GM23338 (cell line): ENCODE measurements at regions not wholly inside any gene's neighbourhood (a gene's known extent, or its start where the extent isn't known, plus 50 kb on each side); places are given as distances from the start of the nearest gene placed in this dataset.

Experiments used
- ATAC-seq: fragments of 200-7000 bp; cut with Tn5 transposase; 3 replicates; pipeline ENCODE4 v1.9.1; 2020
- DNase-seq: peaks from one replicate; pipeline ENCODE4 v3.0.0-alpha.2; 2015; ENCODE audit warnings: low spot score
- H2AFZ ChIP-seq: fragments of 200-600 bp; sonication (generic); 2 replicates; pipeline ENCODE4 v1.8.0; 2016; ENCODE audit warnings: antibody characterized with exemption, mild to moderate bottlenecking, moderate library complexity
- H3F3A ChIP-seq: fragments of 200-600 bp; sonication (generic); replicated peaks from 2 replicates; pipeline ENCODE4 v1.8.0; 2017; ENCODE audit warnings: antibody characterized with exemption, mixed run types, low read depth
- H3K27ac ChIP-seq: fragments of 200-600 bp; sonication (generic); 2 replicates; pipeline ENCODE4 v1.6.1; 2016; ENCODE audit warnings: low read depth
- H3K27me3 ChIP-seq: fragments of 200-600 bp; sonication (generic); 2 replicates; pipeline ENCODE4 v1.8.0; 2016; ENCODE audit warnings: mild to moderate bottlenecking, mixed run types, moderate library complexity; ENCODE audit not compliant: insufficient read depth
- H3K36me3 ChIP-seq: fragments of 200-600 bp; sonication (generic); 2 replicates; pipeline ENCODE4 v1.8.0; 2016; ENCODE audit warnings: mild to moderate bottlenecking; ENCODE audit not compliant: insufficient read depth
- H3K4me1 ChIP-seq: fragments of 200-600 bp; sonication (generic); 2 replicates; pipeline ENCODE4 v1.8.0; 2016; ENCODE audit warnings: mild to moderate bottlenecking, moderate library complexity; ENCODE audit not compliant: insufficient read depth
- H3K4me2 ChIP-seq: fragments of 200-600 bp; sonication (generic); 2 replicates; pipeline ENCODE4 v1.7.1; 2017; ENCODE audit warnings: mixed run types
- H3K4me3 ChIP-seq: fragments of 200-600 bp; sonication (generic); 2 replicates; pipeline ENCODE4 v1.6.1; 2016; ENCODE audit warnings: mixed run types
- H3K79me2 ChIP-seq: fragments of 200-600 bp; sonication (generic); replicated peaks from 2 replicates; pipeline ENCODE4 v1.8.0; 2017; ENCODE audit warnings: mild to moderate bottlenecking; ENCODE audit not compliant: insufficient read depth
- H3K9me2 ChIP-seq: fragments of 200-600 bp; sonication (generic); 2 replicates; pipeline ENCODE4 v1.8.0; 2017; ENCODE audit not compliant: insufficient read depth
- H4K20me1 ChIP-seq: fragments of 200-600 bp; sonication (generic); replicated peaks from 2 replicates; pipeline ENCODE4 v1.8.0; 2017; ENCODE audit warnings: mild to moderate bottlenecking; ENCODE audit not compliant: insufficient read depth
- H3K27ac Mint-ChIP-seq: 2 replicates; pipeline ENCODE4 v1.8.0; 2020; ENCODE audit warnings: inconsistent platforms, mild to moderate bottlenecking, moderate library complexity, mixed read lengths
- H3K27me3 Mint-ChIP-seq: 3 replicates; pipeline ENCODE4 v1.8.0; 2022; ENCODE audit warnings: low read depth, mild to moderate bottlenecking, moderate library complexity, mixed read lengths, inconsistent platforms; ENCODE audit not compliant: insufficient read depth, poor library complexity
- H3K36me3 Mint-ChIP-seq: 3 replicates; pipeline ENCODE4 v1.8.0; 2021; ENCODE audit warnings: low read depth, mild to moderate bottlenecking, inconsistent platforms, moderate library complexity, mixed read lengths
- H3K4me1 Mint-ChIP-seq: 3 replicates; pipeline ENCODE4 v1.8.0; 2020; ENCODE audit warnings: mild to moderate bottlenecking, inconsistent platforms, mixed read lengths
- H3K4me3 Mint-ChIP-seq: 3 replicates; pipeline ENCODE4 v1.8.0; 2021; ENCODE audit warnings: moderate library complexity, mild to moderate bottlenecking, inconsistent platforms, mixed read lengths
- H3K9me3 Mint-ChIP-seq: 3 replicates; pipeline ENCODE4 v1.8.0; 2020; ENCODE audit warnings: moderate library complexity, mild to moderate bottlenecking, inconsistent platforms, mixed read lengths
- CREB1 ChIP-seq: fragments of 250-450 bp; sonication (Bioruptor Pico); IDR thresholded peaks from 2 replicates; pipeline ENCODE4 v1.5.0; 2020; ENCODE audit warnings: low read depth, mild to moderate bottlenecking, moderate library complexity
- CTCF ChIP-seq, 2 experiments: fragments of 200-600 bp in 1 of 2; sonication (generic) in 1 of 2; conservative IDR thresholded peaks; 2 replicates each; pipeline versions ENCODE4 v1.5.1 to v1.6.1; 2016 to 2017; ENCODE audit warnings: antibody characterized with exemption in 2 of 2, low read depth in 2 of 2, mild to moderate bottlenecking in 2 of 2, moderate library complexity in 1 of 2
- ETS1 ChIP-seq: IDR thresholded peaks from 2 replicates; pipeline ENCODE4 v1.6.1; 2016; ENCODE audit warnings: antibody characterized with exemption
- EZH2 ChIP-seq: fragments of 200-600 bp; sonication (generic); IDR thresholded peaks from one replicate; pipeline ENCODE4 v1.8.0; 2017; ENCODE audit warnings: antibody characterized with exemption, mild to moderate bottlenecking, low read depth; ENCODE audit not compliant: unreplicated experiment
- EZH2phosphoT487 ChIP-seq: fragments of 200-600 bp; sonication (generic); IDR thresholded peaks from one replicate; pipeline ENCODE4 v1.8.1; 2018; ENCODE audit warnings: antibody characterized with exemption; ENCODE audit not compliant: unreplicated experiment
- JUNB ChIP-seq: IDR thresholded peaks from one replicate; pipeline ENCODE4 v1.6.1; 2016; ENCODE audit warnings: antibody characterized with exemption; ENCODE audit not compliant: unreplicated experiment
- NANOG ChIP-seq: IDR thresholded peaks from 2 replicates; pipeline ENCODE4 v1.6.1; 2016; ENCODE audit warnings: antibody characterized with exemption, borderline replicate concordance
- POLR2AphosphoS5 ChIP-seq: IDR thresholded peaks from 2 replicates; pipeline ENCODE4 v1.6.1; 2016; ENCODE audit warnings: antibody characterized with exemption, low read depth
- ZNF114 ChIP-seq: fragments of 250-450 bp; sonication (Bioruptor Pico); IDR thresholded peaks from 2 replicates; pipeline ENCODE4 v1.5.0; 2020; ENCODE audit warnings: mild to moderate bottlenecking, moderate library complexity
- ZNF331 ChIP-seq: fragments of 250-450 bp; sonication (Bioruptor Pico); IDR thresholded peaks from 2 replicates; pipeline ENCODE4 v1.5.0; 2020; ENCODE audit warnings: low read depth, mild to moderate bottlenecking, moderate library complexity
- ZNF462 ChIP-seq: fragments of 250-450 bp; sonication (Bioruptor Pico); IDR thresholded peaks from 2 replicates; pipeline ENCODE4 v1.5.0; 2020; ENCODE audit warnings: mild to moderate bottlenecking, moderate library complexity

- TF ChIP-seq ZNF462 (CRISPR knock-in tag) (no peak), CREB1 (CRISPR knock-in tag) (no peak), ZNF331 (no peak), POLR2AphosphoS5 (no peak), CTCF (conservative IDR thresholded peaks at IDR 0.05; ENCODE audit: low read depth in 2 of 2) (no peak), NANOG (no peak)
Observed at GRCh38 chr2:527581-527980, 149.6 kb downstream of the TMEM18 start (continued).

- Histone ChIP-seq H3K79me2 (no peaks in the 10 kb centered on the region), H2AFZ (no peak overlapping the region), H3K27me3 (no peaks in the 10 kb centered on the region), H3K9me2 (0 out of 2 replicates have a peak, but pooled peaks cover 12% of the 10 kb centered on the region), H3K4me2 (no peak overlapping the region), H3K4me1 (no peaks in the 10 kb centered on the region), H4K20me1 (no peaks in the 10 kb centered on the region), H3F3A (no peaks in the 10 kb centered on the region), H3K4me3 (no peak overlapping the region), H3K27ac (no peak overlapping the region), H3K36me3 (no peaks in the 10 kb centered on the region)
- ATAC-seq (no peak), DNase-seq (no peak)
- Mint-ChIP-seq H3K27me3 (peaks cover 2% of the 10 kb centered on the region), H3K27ac (no peak overlapping the region), H3K4me1 (peaks cover 3% of the 10 kb centered on the region; the same call in 1 of the 3 replicates), H3K9me3 (0 out of 3 replicates have a peak, but pooled peaks cover 2% of the 10 kb centered on the region), H3K4me3 (no peak overlapping the region), H3K36me3 (no peaks in the 10 kb centered on the region)
- no peak for TF ChIP-seq CTCF (conservative IDR thresholded peaks at IDR 0.05; ENCODE audit: low read depth in 2 of 2)
- TF ChIP-seq POLR2AphosphoS5: no peak
- no peak for TF ChIP-seq EZH2phosphoT487
- no peak for TF ChIP-seq ZNF114 (CRISPR knock-in tag)
- no peak for TF ChIP-seq CREB1 (CRISPR knock-in tag)
- no peak for TF ChIP-seq ETS1
- no peak for TF ChIP-seq EZH2
- no peak for TF ChIP-seq JUNB
Observed at GRCh38 chr2:526918-527317, 150.3 kb downstream of the TMEM18 start.
